ENCODE measurements at regions not wholly inside any gene's neighbourhood (a gene's known extent, or its start where the extent isn't known, plus 50 kb on each side); places are given as distances from the start of the nearest gene placed in this dataset.

- no peak for DNase-seq (ENCODE audit: low read depth in 3 of 3)
Observed at GRCh38 chr17:13405080-13405479, 196.6 kb downstream of the HS3ST3A1 start.

- DNase-seq (ENCODE audit: low read depth in 3 of 3): no peak
Observed at GRCh38 chr17:13403982-13404946, 197.5 kb downstream of the HS3ST3A1 start.

- DNase-seq (ENCODE audit: low read depth in 3 of 3): no peak
Observed at GRCh38 chr17:13400491-13400890, 201.2 kb downstream of the HS3ST3A1 start.

GRCh38 chr17:13398853-13399252 lies 202.9 kb downstream of the HS3ST3A1 start:
- DNase-seq (ENCODE audit: low read depth in 3 of 3): no peak

GRCh38 chr17:13398091-13398490 lies 203.6 kb downstream of the HS3ST3A1 start:
- DNase-seq (ENCODE audit: low read depth in 3 of 3): no peak

- DNase-seq (ENCODE audit: low read depth in 3 of 3): no peak
Observed at GRCh38 chr17:13395862-13396261, 205.9 kb downstream of the HS3ST3A1 start.

GRCh38 chr17:13395346-13395745 lies 206.4 kb downstream of the HS3ST3A1 start:
- DNase-seq (ENCODE audit: low read depth in 3 of 3): no peak

- no peak for DNase-seq (ENCODE audit: low read depth in 3 of 3)
Observed at GRCh38 chr17:13393841-13394710, 207.7 kb downstream of the HS3ST3A1 start.

GRCh38 chr17:13387952-13388351 lies 213.8 kb downstream of the HS3ST3A1 start:
- no peak for DNase-seq (ENCODE audit: low read depth in 3 of 3)

- no peak for DNase-seq (ENCODE audit: low read depth in 3 of 3)
Observed at GRCh38 chr17:13387236-13387635, 214.5 kb downstream of the HS3ST3A1 start.

- no peak for DNase-seq (ENCODE audit: low read depth in 3 of 3)
Observed at GRCh38 chr17:13385481-13385911, 216.2 kb downstream of the HS3ST3A1 start.

GRCh38 chr17:13384626-13385025 lies 217.1 kb downstream of the HS3ST3A1 start:
- DNase-seq (ENCODE audit: low read depth in 3 of 3): no peak

GRCh38 chr17:13378361-13378760 lies 223.4 kb downstream of the HS3ST3A1 start:
- no peak for DNase-seq (ENCODE audit: low read depth in 3 of 3)

GRCh38 chr17:13374203-13375143 lies 227.3 kb downstream of the HS3ST3A1 start:
- no peak for DNase-seq (ENCODE audit: low read depth in 3 of 3)

GRCh38 chr17:13372432-13372831 lies 229.3 kb downstream of the HS3ST3A1 start:
- DNase-seq (ENCODE audit: low read depth in 3 of 3): no peak

GRCh38 chr17:13367154-13367553 lies 234.6 kb downstream of the HS3ST3A1 start:
- DNase-seq (ENCODE audit: low read depth in 3 of 3): no peak

- no peak for DNase-seq (ENCODE audit: low read depth in 3 of 3)
Observed at GRCh38 chr17:13365331-13365730, 236.4 kb downstream of the HS3ST3A1 start.

- no peak for DNase-seq (ENCODE audit: low read depth in 3 of 3)
Observed at GRCh38 chr17:13363771-13364170, 238.0 kb downstream of the HS3ST3A1 start.

GRCh38 chr17:13362341-13363122 lies 239.2 kb downstream of the HS3ST3A1 start:
- no peak for DNase-seq (ENCODE audit: low read depth in 3 of 3)

- DNase-seq (ENCODE audit: low read depth in 3 of 3): no peak
Observed at GRCh38 chr17:13359774-13360173, 242.0 kb downstream of the HS3ST3A1 start.

GRCh38 chr17:13355054-13355453 lies 246.7 kb downstream of the HS3ST3A1 start:
- DNase-seq (ENCODE audit: low read depth in 3 of 3): no peak

Measured in stimulated activated CD4-positive, alpha-beta T cell treated with anti-CD3 and anti-CD28 coated beads, TNF-alpha, amount 100 ng/mL, for 48 hours (primary cell).